IMR-90 (cell line): ENCODE measurements at regions not wholly inside any gene's neighbourhood (a gene's known extent, or its start where the extent isn't known, plus 50 kb on each side); places are given as distances from the start of the nearest gene placed in this dataset.
A peak's percentile ranks its signal among the peaks of the same experiment; 100 is the strongest.

ENCODE experiments used
- ATAC-seq: fragments of 200-7000 bp; cut with Tn5 transposase; 2 replicates; pipeline ENCODE4 v1.9.1; 2020; ENCODE audit warnings: low read depth, mild to moderate bottlenecking, moderate library complexity
- BruUV-seq: library from RNA; stranded (reverse); fragments of 400-500 nt; replicated peaks from 2 replicates; lab custom pipeline; 2021; lab: Mats Ljungman, UMichigan
- CTCF ChIA-PET: fragments of 300-600 bp; formaldehyde crosslinking; extraction: SDS; loops from one replicate; lab custom pipeline; 2021; ENCODE audit warnings: antibody characterized with exemption; lab: Yijun Ruan, JAX
- POLR2A ChIA-PET: fragments of 300-600 bp; sonication (Branson Sonifier 250); formaldehyde crosslinking; loops from one replicate; lab custom pipeline; 2022; ENCODE audit warnings: antibody characterized with exemption; ENCODE audit not compliant: unreplicated experiment; lab: Charles Lee
- DNase-seq: peaks from one replicate; pipeline ENCODE4 v3.0.0; 2013
- H2AFZ ChIP-seq: replicated peaks from 2 replicates; pipeline ENCODE3; 2013; ENCODE audit warnings: low read length, mild to moderate bottlenecking; ENCODE audit not compliant: poor library complexity
- H2AK5ac ChIP-seq: 2 replicates; pipeline ENCODE4 v1.6.1; 2013; ENCODE audit warnings: low read depth, low read length, inconsistent platforms
- H2AK9ac ChIP-seq: replicated peaks from 2 replicates; pipeline ENCODE3; 2013; ENCODE audit warnings: mild to moderate bottlenecking, low read depth, low read length, moderate library complexity; ENCODE audit not compliant: poor library complexity
- H2BK120ac ChIP-seq: 2 replicates; pipeline ENCODE4 v1.6.1; 2013; ENCODE audit warnings: low read depth, low read length, inconsistent platforms
- H2BK15ac ChIP-seq: 3 replicates; pipeline ENCODE4 v1.6.1; 2013; ENCODE audit warnings: low read depth, low read length, inconsistent platforms
- H2BK20ac ChIP-seq: 2 replicates; pipeline ENCODE4 v1.6.1; 2013; ENCODE audit warnings: low read depth, mild to moderate bottlenecking, inconsistent platforms, low read length, moderate library complexity
- H2BK5ac ChIP-seq: 2 replicates; pipeline ENCODE4 v1.6.1; 2013; ENCODE audit warnings: mild to moderate bottlenecking, low read depth, low read length, inconsistent platforms; ENCODE audit not compliant: poor library complexity, severe bottlenecking
- H3K14ac ChIP-seq: replicated peaks from 2 replicates; pipeline ENCODE4 v1.6.1; 2013; ENCODE audit warnings: low read depth, low read length, inconsistent platforms
- H3K18ac ChIP-seq: 2 replicates; pipeline ENCODE4 v1.6.1; 2013; ENCODE audit warnings: low read depth, low read length, control low read depth
- H3K23ac ChIP-seq: 2 replicates; pipeline ENCODE4 v1.6.1; 2013; ENCODE audit warnings: low read depth, low read length, inconsistent platforms
- H3K27ac ChIP-seq: 2 replicates; pipeline ENCODE4 v1.5.1; 2013; ENCODE audit warnings: mild to moderate bottlenecking, control low read depth, low read length; ENCODE audit not compliant: insufficient read depth
- H3K27me3 ChIP-seq: 2 replicates; pipeline ENCODE4 v1.6.1; 2013; ENCODE audit warnings: low read length; ENCODE audit not compliant: control insufficient read depth, insufficient read depth
- H3K36me3 ChIP-seq: 2 replicates; pipeline ENCODE4 v1.6.1; 2013; ENCODE audit warnings: low read length, mixed read lengths; ENCODE audit not compliant: control insufficient read depth, insufficient read depth
- H3K4ac ChIP-seq: 2 replicates; pipeline ENCODE4 v1.6.1; 2013; ENCODE audit warnings: low read depth, low read length, inconsistent platforms
- H3K4me1 ChIP-seq: 2 replicates; pipeline ENCODE4 v1.6.1; 2013; ENCODE audit warnings: low read length, mixed read lengths; ENCODE audit not compliant: control insufficient read depth, insufficient read depth
- H3K4me2 ChIP-seq: 2 replicates; pipeline ENCODE4 v1.6.1; 2013; ENCODE audit warnings: low read depth, mild to moderate bottlenecking, control low read depth, low read length, moderate library complexity
- H3K4me3 ChIP-seq: 2 replicates; pipeline ENCODE4 v1.5.1; 2013; ENCODE audit warnings: low read depth, mild to moderate bottlenecking, control low read depth, low read length, moderate library complexity; ENCODE audit not compliant: insufficient read depth
- H3K56ac ChIP-seq: 2 replicates; pipeline ENCODE4 v1.6.1; 2013; ENCODE audit warnings: low read length, inconsistent platforms; ENCODE audit not compliant: insufficient read depth; ENCODE audit errors: extremely low read depth
- H3K79me1 ChIP-seq, 2 experiments: 2 replicates each; pipeline ENCODE4 v1.6.1; 2013; ENCODE audit warnings: low read length in 2 of 2, inconsistent platforms in 1 of 2, low read depth in 1 of 2
- H3K9ac ChIP-seq: 2 replicates; pipeline ENCODE4 v1.6.1; 2013; ENCODE audit warnings: low read depth, low read length, control low read depth
- H3K9me1 ChIP-seq: 2 replicates; pipeline ENCODE4 v1.6.1; 2013; ENCODE audit warnings: low read length, inconsistent platforms; ENCODE audit not compliant: insufficient read depth
- H3K9me3 ChIP-seq: 2 replicates; pipeline ENCODE4 v1.6.1; 2013; ENCODE audit warnings: low read length; ENCODE audit not compliant: control insufficient read depth, insufficient read depth
- H4K20me1 ChIP-seq: 2 replicates; pipeline ENCODE4 v1.6.1; 2013; ENCODE audit warnings: low read length, inconsistent platforms; ENCODE audit not compliant: insufficient read depth
- H4K5ac ChIP-seq: 2 replicates; pipeline ENCODE4 v1.6.1; 2013; ENCODE audit warnings: mild to moderate bottlenecking, low read depth, low read length, control low read depth
- H4K8ac ChIP-seq, 2 experiments: 2 replicates each; pipeline ENCODE4 v1.6.1; 2013; ENCODE audit warnings: low read depth in 2 of 2, low read length in 2 of 2, control low read depth in 1 of 2, inconsistent platforms in 1 of 2
- H4K91ac ChIP-seq: 2 replicates; pipeline ENCODE4 v1.6.1; 2013; ENCODE audit warnings: low read depth, low read length, inconsistent platforms; ENCODE audit not compliant: insufficient read depth
- BHLHE40 ChIP-seq: fragments of 150-350 bp; IDR thresholded peaks from 2 replicates; pipeline ENCODE4 v1.6.1; 2016; ENCODE audit warnings: mild to moderate bottlenecking, low read depth, low read length
- CEBPB ChIP-seq: IDR thresholded peaks from 2 replicates; pipeline ENCODE4 v1.6.1; 2012; ENCODE audit warnings: low read depth, low read length, improper control_type of control experiment
- CHD1 ChIP-seq: IDR thresholded peaks from 2 replicates; pipeline ENCODE4 v1.6.1; 2012; ENCODE audit warnings: low read depth, low read length, improper control_type of control experiment
- CTCF ChIP-seq: conservative IDR thresholded peaks from 2 replicates; pipeline ENCODE4 v1.5.1; 2012; ENCODE audit warnings: mild to moderate bottlenecking, low read depth, low read length, improper control_type of control experiment
- FOS ChIP-seq: fragments of 150-350 bp; IDR thresholded peaks from 2 replicates; pipeline ENCODE4 v1.6.1; 2016; ENCODE audit warnings: low read depth, low read length
- MAFK ChIP-seq: IDR thresholded peaks from 2 replicates; pipeline ENCODE4 v1.6.1; 2012; ENCODE audit warnings: low read depth, low read length, improper control_type of control experiment
- MAZ ChIP-seq: IDR thresholded peaks from 2 replicates; pipeline ENCODE4 v1.6.1; 2012; ENCODE audit warnings: low read depth, mild to moderate bottlenecking, low read length, improper control_type of control experiment, moderate library complexity, borderline replicate concordance
- MXI1 ChIP-seq: IDR thresholded peaks from 2 replicates; pipeline ENCODE4 v1.6.1; 2012; ENCODE audit warnings: low read depth, mild to moderate bottlenecking, low read length, moderate library complexity, borderline replicate concordance
- NFE2L2 ChIP-seq: fragments of 150-350 bp; IDR thresholded peaks from 2 replicates; pipeline ENCODE4 v1.6.1; 2016; ENCODE audit warnings: low read depth, mild to moderate bottlenecking, low read length
- POLR2A ChIP-seq: IDR thresholded peaks from 2 replicates; pipeline ENCODE4 v1.6.1; 2012; ENCODE audit warnings: mild to moderate bottlenecking, low read depth, low read length
- RAD21 ChIP-seq: IDR thresholded peaks from 2 replicates; pipeline ENCODE4 v1.6.1; 2012; ENCODE audit warnings: low read length, improper control_type of control experiment
- RCOR1 ChIP-seq: IDR thresholded peaks from 2 replicates; pipeline ENCODE4 v1.6.1; 2012; ENCODE audit warnings: mild to moderate bottlenecking, low read length, improper control_type of control experiment; ENCODE audit not compliant: insufficient replicate concordance
- RFX5 ChIP-seq: IDR thresholded peaks from 2 replicates; pipeline ENCODE4 v1.8.0; 2012; ENCODE audit warnings: low read depth, mild to moderate bottlenecking, low read length, moderate library complexity
- SMC3 ChIP-seq: fragments of 150-350 bp; IDR thresholded peaks from 2 replicates; pipeline ENCODE4 v1.6.1; 2016; ENCODE audit warnings: low read depth, mild to moderate bottlenecking, antibody characterized with exemption, low read length, moderate library complexity
- WGBS, 2 experiments: methylation state at CpG; one replicate each; pipeline versions ENCODE4 v1.1.5 to v1.1.7; 2013; ENCODE audit warnings: missing lambda C conversion rate in 2 of 2; ENCODE audit not compliant: insufficient read length in 1 of 2; ENCODE audit errors: extremely low coverage in 2 of 2; 5-methylcytosine and 5-hydroxymethylcytosine counted together
- dilution Hi-C: fragments of 300-500 bp; cut with HindIII; formaldehyde crosslinking; loops from one replicate; pipeline ENCODE4 v1.14.3; 2018; ENCODE audit warnings: low sequenced_read_pairs; ENCODE audit not compliant: unreplicated experiment
- in situ Hi-C: fragments of 300-500 bp; cut with MboI; formaldehyde crosslinking; loops from 3 replicates; pipeline ENCODE4 v1.14.3; 2019; ENCODE audit warnings: low sequenced_read_pairs, inconsistent platforms, mixed read lengths
- intact Hi-C: fragments of 100-400 bp; cut with micrococcal nuclease; formaldehyde crosslinking; loops from 2 replicates; pipeline ENCODE4 v1.10.0; 2022
- TF ChIP-seq, protein P1 (sequence below): fragments of 150-350 bp; IDR thresholded peaks from 2 replicates; pipeline ENCODE4 v1.6.1; 2017; ENCODE audit warnings: mild to moderate bottlenecking, antibody characterized with exemption, low read length, low read depth
- TF ChIP-seq, protein P2 (sequence below): fragments of 150-350 bp; IDR thresholded peaks from 2 replicates; pipeline ENCODE4 v1.6.1; 2016; ENCODE audit warnings: low read depth, mild to moderate bottlenecking, low read length, moderate library complexity, borderline replicate concordance

- Histone ChIP-seq H3K14ac (0 out of 2 replicates have a peak overlapping the region, but pooled peaks have one; percentile 1), H2BK20ac (peak overlapping the region; percentile 36), H3K79me1 (no peaks in the 10 kb centered on the region), H3K4me2 (no peak overlapping the region), H4K20me1 (no peaks in the 10 kb centered on the region), H3K4me3 (no peak overlapping the region), H3K23ac (no peak overlapping the region), H2BK15ac (no peak overlapping the region; the same call in 2 of the 3 replicates), H3K27me3 (peaks cover 5% of the 10 kb centered on the region; the same call in 1 of the 2 replicates), H2BK120ac (peak overlapping the region; percentile 54), H3K9ac (no peak overlapping the region), H2AFZ (no peak overlapping the region), H3K4ac (peak overlapping the region; percentile 68; the same call in 1 of the 2 replicates), H3K4me1 (peaks cover 4% of the 10 kb centered on the region; the same call in 1 of the 2 replicates), H3K9me3 (no peaks in the 10 kb centered on the region), H4K5ac (peak overlapping the region; percentile 79), H4K91ac (peak overlapping the region; percentile 59), H3K36me3 (no peaks in the 10 kb centered on the region), H3K18ac (peak overlapping the region; percentile 90), H2AK9ac (no peak overlapping the region), H3K27ac (no peak overlapping the region), H3K56ac (no peak overlapping the region), H2AK5ac (0 out of 2 replicates have a peak overlapping the region, but pooled peaks have one; percentile 18), H2BK5ac (no peak overlapping the region), H3K9me1 (no peaks in the 10 kb centered on the region), H4K8ac (no peak overlapping the region)
- intact Hi-C loops (no loop called here), dilution Hi-C loops (no loop called here), in situ Hi-C loops (no loop called here)
- ChIA-PET CTCF (interaction anchor here (1.2 kb wide), 1 partner anchor 10 kb away, joined by 7 read pairs; no protein-coding TSS in a partner anchor), POLR2A (no interaction called here)
- WGBS, 2 experiments, result no CpG with 5 or more reads among the region's 2 CpGs
- TF ChIP-seq MAZ, result no peak
- TF ChIP-seq, protein P1, sequence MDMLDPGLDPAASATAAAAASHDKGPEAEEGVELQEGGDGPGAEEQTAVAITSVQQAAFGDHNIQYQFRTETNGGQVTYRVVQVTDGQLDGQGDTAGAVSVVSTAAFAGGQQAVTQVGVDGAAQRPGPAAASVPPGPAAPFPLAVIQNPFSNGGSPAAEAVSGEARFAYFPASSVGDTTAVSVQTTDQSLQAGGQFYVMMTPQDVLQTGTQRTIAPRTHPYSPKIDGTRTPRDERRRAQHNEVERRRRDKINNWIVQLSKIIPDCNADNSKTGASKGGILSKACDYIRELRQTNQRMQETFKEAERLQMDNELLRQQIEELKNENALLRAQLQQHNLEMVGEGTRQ, result no peak
- TF ChIP-seq RCOR1, result no peak
- TF ChIP-seq RFX5, result no peak
- TF ChIP-seq POLR2A, result no peak
- no peak for TF ChIP-seq NFE2L2
- TF ChIP-seq FOS, result no peak
- no peak for TF ChIP-seq MAFK
- no peak for TF ChIP-seq BHLHE40
- no peak for TF ChIP-seq CHD1
- TF ChIP-seq, protein P2, sequence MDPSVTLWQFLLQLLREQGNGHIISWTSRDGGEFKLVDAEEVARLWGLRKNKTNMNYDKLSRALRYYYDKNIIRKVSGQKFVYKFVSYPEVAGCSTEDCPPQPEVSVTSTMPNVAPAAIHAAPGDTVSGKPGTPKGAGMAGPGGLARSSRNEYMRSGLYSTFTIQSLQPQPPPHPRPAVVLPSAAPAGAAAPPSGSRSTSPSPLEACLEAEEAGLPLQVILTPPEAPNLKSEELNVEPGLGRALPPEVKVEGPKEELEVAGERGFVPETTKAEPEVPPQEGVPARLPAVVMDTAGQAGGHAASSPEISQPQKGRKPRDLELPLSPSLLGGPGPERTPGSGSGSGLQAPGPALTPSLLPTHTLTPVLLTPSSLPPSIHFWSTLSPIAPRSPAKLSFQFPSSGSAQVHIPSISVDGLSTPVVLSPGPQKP, result no peak
- no peak for TF ChIP-seq CEBPB
- TF ChIP-seq RAD21, result no peak
- no peak for TF ChIP-seq MXI1
- no peak for TF ChIP-seq CTCF
- TF ChIP-seq SMC3, result no peak
- no peak for DNase-seq
- no peak for ATAC-seq
- no TSS peak for BruUV-seq
These were observed 105.7 kb upstream of the USP24 start for GRCh38 chr1:55320891-55321290.
